ENCODE measurements at regions not wholly inside any gene's neighbourhood (a gene's known extent, or its start where the extent isn't known, plus 50 kb on each side); places are given as distances from the start of the nearest gene placed in this dataset.

DNA sequence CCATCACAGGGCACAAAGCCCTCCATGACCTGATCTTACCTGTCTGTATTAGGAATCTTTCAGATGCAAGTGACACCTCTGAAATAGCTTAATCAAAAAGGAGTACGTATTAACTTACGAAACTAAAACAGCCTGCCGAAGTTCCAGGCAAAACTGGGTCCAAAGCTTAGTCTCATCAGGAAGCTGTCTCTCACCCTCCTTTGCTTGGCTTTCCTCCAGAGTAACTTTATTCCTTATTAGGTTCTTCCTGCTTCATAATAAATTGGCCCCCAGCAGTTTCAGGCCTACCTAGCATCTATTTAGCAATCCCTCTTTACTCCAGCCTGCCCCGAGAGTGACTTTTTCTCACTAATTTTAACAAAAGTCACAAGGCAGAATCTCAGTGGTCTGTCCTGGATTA, 58.4 kb upstream of the STK32A start:
- TF ChIP-seq POLR2AphosphoS5 (IDR thresholded peaks at IDR 0.05; ENCODE audit: borderline replicate concordance, low read depth, low read length) (no peak), EZH2 (IDR thresholded peaks at IDR 0.05) (no peak), FOXP2 (optimal IDR thresholded peaks at IDR 0.05; ENCODE audit: control extremely low read depth, extremely low read length, insufficient read depth) (no peak)
